HCT116 (cell line): ENCODE measurements at regions not wholly inside any gene's neighbourhood (a gene's known extent, or its start where the extent isn't known, plus 50 kb on each side); places are given as distances from the start of the nearest gene placed in this dataset.

ENCODE experiments used
- ATAC-seq: fragments of 200-7000 bp; cut with Tn5 transposase; 2 replicates; pipeline ENCODE4 v1.9.1; 2020; ENCODE audit warnings: mild to moderate bottlenecking, moderate library complexity
- BruUV-seq: library from RNA; stranded (reverse); fragments of 400-500 nt; replicated peaks from 2 replicates; lab custom pipeline; 2021; lab: Mats Ljungman, UMichigan
- CTCF ChIA-PET: fragments of 300-600 bp; sonication (Branson Sonifier 250); formaldehyde crosslinking; loops from one replicate; lab custom pipeline; 2021; ENCODE audit warnings: antibody characterized with exemption; lab: Charles Lee
- POLR2A ChIA-PET: fragments of 300-600, 350-600 bp; sonication (Branson Sonifier 250); formaldehyde crosslinking; loops from one replicate; lab custom pipeline; 2021; ENCODE audit warnings: antibody characterized with exemption; lab: Charles Lee
- RAD21 ChIA-PET, 2 experiments: fragments of 300-600 bp; sonication (Branson Sonifier 250); formaldehyde crosslinking; loops; one replicate each; lab custom pipeline; 2023; ENCODE audit warnings: low total read pairs in 2 of 2; ENCODE audit not compliant: uncharacterized antibody in 2 of 2, unreplicated experiment in 2 of 2, low non-redundant PET in 1 of 2; lab: Charles Lee
- DNase-seq: peaks from one replicate; pipeline ENCODE4 v3.0.0-alpha.2; 2010; ENCODE audit warnings: low read depth, low spot score
- H2AFZ ChIP-seq: fragments of 200-600 bp; shearing (Covaris generic), sonication (generic); 2 replicates; pipeline ENCODE4 v1.6.1; 2017; ENCODE audit warnings: low read depth, mixed run types, mixed read lengths, antibody characterized with exemption, low read length; ENCODE audit not compliant: poor library complexity, severe bottlenecking
- H3K27ac ChIP-seq: 2 replicates; pipeline ENCODE4 v1.5.1; 2012; ENCODE audit warnings: low read depth, low read length
- H3K27me3 ChIP-seq: fragments of 200-600 bp; sonication (generic); 2 replicates; pipeline ENCODE4 v1.6.1; 2016; ENCODE audit warnings: mixed run types, low read length, mixed read lengths; ENCODE audit not compliant: insufficient read depth
- H3K36me3 ChIP-seq, 2 experiments: fragments of 200-500 bp in 1 of 2; fragments of 200-600 bp in 1 of 2; sonication (Bioruptor generic) in 1 of 2; sonication (generic) in 1 of 2; 2 replicates each; pipeline versions ENCODE4 v1.5.1 to v1.6.1; 2014 to 2016; ENCODE audit warnings: low read length in 2 of 2, inconsistent platforms in 1 of 2, mixed read lengths in 1 of 2, mixed run types in 1 of 2; ENCODE audit not compliant: insufficient read depth in 2 of 2, control insufficient read depth in 1 of 2
- H3K4me1 ChIP-seq, 2 experiments: fragments of 200-600 bp in 1 of 2; sonication (generic) in 1 of 2; 2 replicates each; pipeline versions ENCODE4 v1.5.1 to v1.6.1; 2012 to 2017; ENCODE audit warnings: low read length in 2 of 2, inconsistent platforms in 1 of 2, mild to moderate bottlenecking in 1 of 2, mixed read lengths in 1 of 2, mixed run types in 1 of 2, moderate library complexity in 1 of 2; ENCODE audit not compliant: insufficient read depth in 2 of 2, control insufficient read depth in 1 of 2
- H3K4me2 ChIP-seq: fragments of 200-600 bp; sonication (generic); 2 replicates; pipeline ENCODE4 v1.6.1; 2017; ENCODE audit warnings: mixed run types, low read length, mixed read lengths
- H3K4me3 ChIP-seq, 2 experiments: fragments of 200-600 bp in 1 of 2; sonication (generic) in 1 of 2; replicated peaks in 1 of 2; 2 replicates each; pipeline ENCODE4 v1.5.1; 2011 to 2016; ENCODE audit warnings: low read length in 2 of 2, control low read depth in 1 of 2, low read depth in 1 of 2, mild to moderate bottlenecking in 1 of 2, mixed read lengths in 1 of 2, mixed run types in 1 of 2
- H3K79me2 ChIP-seq: fragments of 200-600 bp; sonication (generic); 2 replicates; pipeline ENCODE4 v1.6.1; 2017; ENCODE audit warnings: mild to moderate bottlenecking, mixed run types, low read length, moderate library complexity, mixed read lengths; ENCODE audit not compliant: insufficient read depth
- H3K9ac ChIP-seq: fragments of 200-600 bp; sonication (generic); 2 replicates; pipeline ENCODE4 v1.6.1; 2016; ENCODE audit warnings: low read length, mixed read lengths
- H3K9me2 ChIP-seq: fragments of 200-600 bp; sonication (generic), shearing (Covaris generic); 2 replicates; pipeline ENCODE4 v1.6.1; 2017; ENCODE audit warnings: mixed run types, mild to moderate bottlenecking, moderate library complexity; ENCODE audit not compliant: insufficient read depth
- H3K9me3 ChIP-seq, 2 experiments: fragments of 200-500 bp in 1 of 2; fragments of 200-600 bp in 1 of 2; sonication (Bioruptor generic) in 1 of 2; sonication (generic) in 1 of 2; 2 replicates each; pipeline ENCODE4 v1.6.1; 2014 to 2017; ENCODE audit warnings: low read length in 2 of 2, mixed read lengths in 2 of 2, inconsistent platforms in 1 of 2, low read depth in 1 of 2, mild to moderate bottlenecking in 1 of 2, mixed run types in 1 of 2, moderate library complexity in 1 of 2; ENCODE audit not compliant: control insufficient read depth in 1 of 2, insufficient read depth in 1 of 2
- H4K20me1 ChIP-seq: fragments of 200-600 bp; sonication (generic), shearing (Covaris generic); 2 replicates; pipeline ENCODE4 v1.6.1; 2017; ENCODE audit warnings: mixed run types, mild to moderate bottlenecking, moderate library complexity; ENCODE audit not compliant: insufficient read depth
- CBX3 ChIP-seq: IDR thresholded peaks from 2 replicates; pipeline ENCODE4 v1.6.1; 2012; ENCODE audit warnings: low read depth
- CEBPB ChIP-seq: IDR thresholded peaks from 2 replicates; pipeline ENCODE4 v1.6.1; 2012; ENCODE audit warnings: low read depth
- EGR1 ChIP-seq: IDR thresholded peaks from 2 replicates; pipeline ENCODE4 v1.6.1; 2012; ENCODE audit warnings: low read depth
- ELF1 ChIP-seq: IDR thresholded peaks from 2 replicates; pipeline ENCODE4 v1.6.1; 2012; ENCODE audit warnings: low read depth, borderline replicate concordance
- FOSL1 ChIP-seq: IDR thresholded peaks from 2 replicates; pipeline ENCODE4 v1.6.1; 2012; ENCODE audit warnings: low read depth
- MAX ChIP-seq: IDR thresholded peaks from 2 replicates; pipeline ENCODE4 v1.6.1; 2012
- RAD21 ChIP-seq: IDR thresholded peaks from 2 replicates; pipeline ENCODE4 v1.6.1; 2012; ENCODE audit warnings: low read depth, mild to moderate bottlenecking
- REST ChIP-seq: IDR thresholded peaks from 2 replicates; pipeline ENCODE4 v1.6.1; 2012; ENCODE audit warnings: low read depth
- SP1 ChIP-seq: IDR thresholded peaks from 2 replicates; pipeline ENCODE4 v1.6.1; 2012; ENCODE audit warnings: low read depth
- SRF ChIP-seq: IDR thresholded peaks from 2 replicates; pipeline ENCODE4 v1.6.1; 2012; ENCODE audit warnings: low read depth
- intact Hi-C: fragments of 100-400 bp; cut with micrococcal nuclease; formaldehyde crosslinking; loops from 2 replicates; pipeline ENCODE4 v1.10.0; 2022

- Histone ChIP-seq H2AFZ (no peak overlapping the region), H3K79me2 (no peaks in the 10 kb centered on the region), H4K20me1 (no peaks in the 10 kb centered on the region), H3K9me3 (no peaks in the 10 kb centered on the region), H3K27ac (no peak overlapping the region), H3K4me2 (no peak overlapping the region), H3K36me3 (no peaks in the 10 kb centered on the region), H3K9me2 (no peaks in the 10 kb centered on the region), H3K27me3 (no peaks in the 10 kb centered on the region), H3K9ac (no peak overlapping the region), H3K4me1 (no peaks in the 10 kb centered on the region), H3K4me3 (no peak overlapping the region)
- DNase-seq (no peak), ATAC-seq (no peak)
- TF ChIP-seq RAD21 (no peak), EGR1 (no peak), SP1 (no peak)
- BruUV-seq: no TSS peak
- POLR2A ChIA-PET: no interaction called here
- intact Hi-C loops: loop anchor here (10.0 kb wide), 1 partner anchor 136 kb away; no protein-coding TSS in a partner anchor
- CTCF ChIA-PET: no interaction called here
- RAD21 ChIA-PET: no interaction called here
Measured at GRCh38 chr6:121600389-121601168, 165.1 kb downstream of the GJA1 start.

- Histone ChIP-seq H3K4me2 (no peak overlapping the region), H3K36me3 (no peaks in the 10 kb centered on the region), H2AFZ (no peak overlapping the region), H3K27ac (no peak overlapping the region), H4K20me1 (no peaks in the 10 kb centered on the region)
- no peak for DNase-seq
- CTCF ChIA-PET: no interaction called here
- BruUV-seq: no TSS peak
- RAD21 ChIA-PET: no interaction called here
- TF ChIP-seq CBX3 (no peak), SRF (no peak), RAD21 (no peak), ELF1 (no peak), CEBPB (no peak), EGR1 (no peak), FOSL1 (no peak), MAX (no peak), REST (no peak)
- TF ChIP-seq, all 23 proteins: peak for 0
- Histone ChIP-seq H3K9ac (no peak overlapping the region), H3K27me3 (no peaks in the 10 kb centered on the region), H3K79me2 (no peaks in the 10 kb centered on the region), H3K4me3 (no peak overlapping the region), H3K9me3 (no peaks in the 10 kb centered on the region), H3K4me1 (no peaks in the 10 kb centered on the region), H3K9me2 (no peaks in the 10 kb centered on the region)
- intact Hi-C loops: loop anchor here (10.0 kb wide), 1 partner anchor 139 kb away; no protein-coding TSS in a partner anchor
- POLR2A ChIA-PET: no interaction called here
- ATAC-seq: no peak
Measured at GRCh38 chr6:121603486-121603885, 168.0 kb downstream of the GJA1 start.
